SJCRH30 (cell line): ENCODE measurements at regions not wholly inside any gene's neighbourhood (a gene's known extent, or its start where the extent isn't known, plus 50 kb on each side); places are given as distances from the start of the nearest gene placed in this dataset.

Experiments
- DNase-seq, 2 experiments: peaks; one replicate each; pipeline ENCODE4 v3.0.0-alpha.2; 2015 to 2020
- H3K27ac ChIP-seq: fragments of 250-450 bp; sonication (Bioruptor Pico); 2 replicates; pipeline ENCODE4 v1.5.1; 2020; ENCODE audit warnings: mild to moderate bottlenecking, moderate library complexity
- H3K27me3 ChIP-seq: fragments of 250-450 bp; sonication (Bioruptor Pico); 2 replicates; pipeline ENCODE4 v1.5.1; 2020; ENCODE audit warnings: mild to moderate bottlenecking, moderate library complexity
- H3K36me3 ChIP-seq: fragments of 250-450 bp; sonication (Bioruptor Pico); 2 replicates; pipeline ENCODE4 v1.5.1; 2020; ENCODE audit warnings: mild to moderate bottlenecking, moderate library complexity
- H3K4me1 ChIP-seq: fragments of 250-450 bp; sonication (Bioruptor Pico); 2 replicates; pipeline ENCODE4 v1.5.1; 2020; ENCODE audit warnings: mild to moderate bottlenecking, moderate library complexity
- H3K4me3 ChIP-seq: fragments of 250-450 bp; sonication (Bioruptor Pico); 2 replicates; pipeline ENCODE4 v1.5.1; 2020; ENCODE audit warnings: mild to moderate bottlenecking, moderate library complexity
- H3K9me3 ChIP-seq: fragments of 250-450 bp; sonication (Bioruptor Pico); replicated peaks from 2 replicates; pipeline ENCODE4 v1.5.1; 2020; ENCODE audit warnings: mild to moderate bottlenecking, moderate library complexity

DNA sequence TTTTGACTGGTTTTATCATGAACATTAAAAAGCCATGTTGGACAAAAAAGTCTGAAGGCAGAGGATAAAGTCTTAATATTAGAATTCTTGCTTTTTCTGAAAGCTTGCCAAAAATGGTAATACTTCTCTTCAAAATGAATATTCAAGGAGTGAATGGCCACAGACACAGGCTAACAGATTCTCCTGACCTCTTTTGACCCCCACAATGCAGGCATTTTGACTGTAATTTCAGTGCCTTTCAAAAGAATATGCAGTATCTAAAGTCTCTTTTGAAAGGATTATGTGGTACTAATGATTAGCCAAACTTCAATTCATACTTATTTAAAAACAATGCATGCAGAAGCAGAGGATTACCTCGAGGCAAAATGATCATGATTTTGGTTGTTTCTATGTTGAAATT lies 557.8 kb upstream of the GCFC2 start:
- no peak overlapping the region for H3K4me3 ChIP-seq

DNA sequence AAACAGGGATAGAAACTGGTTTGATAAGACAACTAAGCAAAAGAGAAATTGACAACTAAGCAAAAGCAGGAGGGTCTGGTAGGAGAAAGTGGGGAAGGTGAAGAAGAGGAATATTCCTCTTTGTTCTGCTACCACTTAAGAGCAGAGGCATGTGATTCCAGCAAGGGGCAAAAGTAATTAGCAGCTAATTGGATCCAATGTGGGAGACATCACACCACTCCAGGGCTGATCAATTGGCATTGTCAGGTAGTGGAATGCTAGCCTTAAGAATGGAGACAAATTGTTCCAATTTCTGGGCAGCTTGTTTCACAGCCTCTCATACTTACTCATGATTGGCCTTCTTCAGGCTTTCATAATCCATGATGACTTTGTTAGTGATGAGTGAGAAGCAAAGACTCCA lies 547.1 kb upstream of the GCFC2 start:
- Histone ChIP-seq H3K36me3 (no peaks in the 10 kb centered on the region), H3K9me3 (no peaks in the 10 kb centered on the region), H3K4me3 (no peak overlapping the region), H3K4me1 (no peaks in the 10 kb centered on the region; the same call in 1 of the 2 replicates), H3K27me3 (no peaks in the 10 kb centered on the region), H3K27ac (no peak overlapping the region)
- DNase-seq, result no peak

More for the DNA sequence above, 557.8 kb upstream of the GCFC2 start:
- H3K27me3 ChIP-seq, result no peaks in the 10 kb centered on the region
- no peaks in the 10 kb centered on the region for H3K36me3 ChIP-seq
- no peaks in the 10 kb centered on the region for H3K9me3 ChIP-seq
- H3K27ac ChIP-seq, result no peak overlapping the region
- DNase-seq, result no peak
- H3K4me1 ChIP-seq, result no peaks in the 10 kb centered on the region

DNA sequence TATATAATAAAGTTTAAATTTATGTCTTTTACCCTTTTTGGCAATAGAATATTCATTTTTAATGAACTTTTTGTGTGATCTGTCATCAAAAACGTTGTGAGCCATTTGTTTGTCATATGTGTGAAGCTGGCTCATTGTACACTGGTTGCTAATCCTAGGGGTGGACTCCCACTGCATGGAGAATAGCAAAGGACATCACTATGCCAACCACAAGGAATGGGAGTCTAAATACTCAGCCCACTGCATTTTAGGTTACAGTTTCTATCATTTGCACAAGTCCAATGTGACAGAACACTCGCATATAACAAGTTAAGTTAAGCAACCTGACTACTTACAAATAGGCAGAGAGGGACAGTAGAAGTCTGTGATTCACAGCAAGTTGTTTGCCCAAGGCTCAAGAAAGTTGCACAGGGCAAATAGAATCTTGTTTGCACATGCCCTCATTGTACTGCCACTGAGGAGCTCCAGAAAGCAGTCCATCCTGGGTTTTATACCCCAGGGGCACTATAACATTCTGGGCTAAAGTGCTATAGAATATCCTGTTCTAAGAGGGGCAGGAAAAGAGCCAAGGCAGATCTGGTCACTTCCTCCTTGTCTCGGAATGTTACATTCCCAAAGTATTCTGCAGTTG lies 545.9 kb upstream of the GCFC2 start:
- Histone ChIP-seq H3K4me3 (no peak overlapping the region), H3K9me3 (no peaks in the 10 kb centered on the region), H3K4me1 (no peaks in the 10 kb centered on the region; the same call in 1 of the 2 replicates), H3K27me3 (no peaks in the 10 kb centered on the region), H3K27ac (no peak overlapping the region), H3K36me3 (no peaks in the 10 kb centered on the region)
- DNase-seq, result no peak

DNA sequence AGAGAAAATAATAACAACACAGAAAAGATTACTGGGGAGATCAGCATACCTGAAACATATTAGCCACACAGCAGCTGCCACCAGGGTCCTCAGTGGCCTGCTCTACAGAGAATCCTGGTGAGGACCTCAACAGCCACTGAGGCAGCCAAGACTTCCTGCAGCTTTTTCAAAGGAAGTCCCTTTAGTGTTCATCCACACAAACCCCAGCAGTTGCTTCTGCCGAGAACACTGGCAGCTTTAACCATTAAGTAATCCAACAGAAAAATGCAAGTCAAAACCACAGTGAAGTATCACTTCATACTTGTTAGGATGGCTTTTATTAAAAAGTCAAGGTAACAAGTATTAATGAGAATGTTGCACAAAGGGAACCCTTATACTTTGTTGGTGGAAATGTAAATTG lies 542.0 kb upstream of the GCFC2 start:
- no peak overlapping the region for H3K27ac ChIP-seq

DNA sequence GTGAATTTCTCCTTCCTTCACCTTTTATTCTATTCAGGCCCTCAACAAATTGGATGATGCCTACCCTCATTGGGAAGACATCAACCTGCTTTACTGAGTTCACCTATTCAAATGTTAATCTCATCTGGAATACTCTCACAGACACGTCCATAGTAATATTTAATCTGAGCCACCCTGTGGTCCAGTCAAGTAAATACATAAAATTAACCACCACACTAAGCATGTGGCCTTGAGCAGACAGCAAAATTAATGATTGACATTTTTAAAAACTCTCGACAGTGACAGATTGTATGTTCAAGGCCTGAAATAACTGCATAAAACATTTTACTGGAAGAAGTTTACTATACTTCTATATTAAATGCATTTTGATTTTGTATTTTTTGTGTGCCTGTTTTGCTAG lies 540.6 kb upstream of the GCFC2 start:
- H3K27me3 ChIP-seq, result no peaks in the 10 kb centered on the region
- no peaks in the 10 kb centered on the region for H3K9me3 ChIP-seq
- no peak overlapping the region for H3K4me3 ChIP-seq
- H3K36me3 ChIP-seq, result no peaks in the 10 kb centered on the region
- peaks cover 8% of the 10 kb centered on the region for H3K4me1 ChIP-seq
- no peak for DNase-seq
- no peak overlapping the region for H3K27ac ChIP-seq

More for the DNA sequence above, 542.0 kb upstream of the GCFC2 start:
- no peak for DNase-seq
- H3K36me3 ChIP-seq, result no peaks in the 10 kb centered on the region
- no peak overlapping the region for H3K4me3 ChIP-seq
- no peaks in the 10 kb centered on the region for H3K9me3 ChIP-seq
- no peaks in the 10 kb centered on the region for H3K27me3 ChIP-seq
- H3K4me1 ChIP-seq, result no peaks in the 10 kb centered on the region; the same call in 1 of the 2 replicates

DNA sequence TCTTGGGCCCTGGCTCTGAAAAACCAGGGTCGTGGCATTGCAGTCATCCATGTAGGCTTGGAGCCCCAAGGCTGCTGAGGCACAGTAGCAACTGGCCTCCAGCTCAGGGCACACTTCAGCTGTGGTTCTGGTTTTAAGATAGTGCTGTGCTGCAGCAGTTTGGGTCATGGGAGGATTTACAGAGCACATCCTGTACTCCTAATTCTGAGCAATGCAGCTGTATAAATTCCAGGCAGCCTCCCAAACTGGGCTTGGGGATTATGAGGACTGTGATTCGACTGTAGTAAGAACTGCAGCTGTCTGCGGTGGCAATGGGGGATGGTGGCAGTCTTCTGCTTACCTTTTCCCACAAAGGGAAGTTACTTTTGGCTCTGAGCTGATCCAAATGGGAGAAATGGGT lies 536.3 kb upstream of the GCFC2 start:
- Histone ChIP-seq H3K27ac (peak overlapping the region; percentile 51), H3K9me3 (no peaks in the 10 kb centered on the region), H3K36me3 (no peaks in the 10 kb centered on the region), H3K27me3 (no peaks in the 10 kb centered on the region), H3K4me3 (no peak overlapping the region), H3K4me1 (peaks cover 8% of the 10 kb centered on the region)
- peak; percentile 81 to 88 for DNase-seq

DNA sequence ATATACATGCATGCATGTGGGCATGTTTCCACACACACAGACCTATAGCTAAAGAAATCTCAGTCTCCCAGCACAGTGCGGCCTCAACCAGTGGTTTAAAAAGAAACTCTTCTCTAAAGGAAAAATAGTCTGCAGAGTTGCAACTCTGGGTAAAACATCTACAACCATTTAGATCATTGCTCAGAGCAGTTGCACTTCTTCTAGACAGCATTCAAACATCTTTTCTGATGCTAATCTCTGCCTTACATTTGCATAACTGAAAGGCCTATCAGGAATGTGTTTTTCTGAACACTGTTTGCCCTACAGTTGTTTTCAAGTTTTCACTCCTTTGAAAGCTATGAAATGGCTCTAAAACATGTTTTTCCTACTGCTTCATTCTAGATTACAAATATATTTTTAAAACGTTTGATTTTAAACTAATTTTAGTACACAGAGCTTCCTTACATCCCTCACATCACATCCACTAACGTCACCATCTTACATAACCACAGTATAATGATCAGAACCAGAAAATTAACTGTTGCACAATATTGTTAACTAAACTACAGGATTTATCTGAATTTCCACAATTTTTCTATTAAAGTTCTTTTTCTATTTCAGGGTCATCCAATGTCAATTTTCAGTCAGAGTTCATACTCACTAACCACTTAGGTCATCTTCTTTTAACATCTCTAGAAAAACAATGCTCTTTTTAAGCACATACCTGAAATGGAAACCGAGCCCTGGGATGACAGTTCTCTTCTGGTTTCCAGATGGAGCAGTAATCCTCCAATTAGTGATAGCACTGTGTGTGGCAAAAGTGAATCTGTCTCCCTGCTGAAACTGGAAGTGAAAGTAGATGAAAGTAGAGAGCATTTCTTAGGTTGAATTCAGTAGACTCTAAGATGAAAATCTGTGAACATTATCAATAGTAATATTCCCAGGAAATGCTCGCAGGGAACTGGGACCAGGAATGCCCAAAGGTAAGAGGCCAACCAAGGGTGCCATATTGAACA lies 501.6 kb upstream of the GCFC2 start:
- peak in 1 of 2 experiments; percentile 7 for DNase-seq
- no peaks in the 10 kb centered on the region for H3K36me3 ChIP-seq
- H3K9me3 ChIP-seq, result no peaks in the 10 kb centered on the region
- H3K27ac ChIP-seq, result no peak overlapping the region
- H3K27me3 ChIP-seq, result no peaks in the 10 kb centered on the region
- no peak overlapping the region for H3K4me3 ChIP-seq
- H3K4me1 ChIP-seq, result no peaks in the 10 kb centered on the region

DNA sequence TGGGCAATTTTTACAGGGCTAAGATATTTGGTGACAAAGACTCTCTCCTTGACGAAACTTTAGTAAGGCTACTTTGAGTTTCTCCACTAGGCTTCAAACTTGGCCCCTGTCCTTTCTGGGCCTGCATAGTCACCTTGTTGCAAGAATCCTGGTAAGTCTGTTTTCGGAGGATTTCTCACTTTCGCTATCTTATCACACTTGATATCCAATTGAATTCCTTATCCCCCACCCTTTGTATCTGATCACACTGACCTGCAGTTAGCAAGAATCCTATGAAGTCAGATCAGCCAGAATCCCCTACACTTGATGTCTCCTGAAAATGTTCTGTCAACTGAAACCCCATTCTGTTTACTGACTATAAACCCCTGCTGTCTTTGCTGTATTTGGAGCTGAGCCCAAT lies 499.8 kb upstream of the GCFC2 start:
- H3K4me1 ChIP-seq, result no peaks in the 10 kb centered on the region
- H3K27ac ChIP-seq, result no peak overlapping the region
- no peaks in the 10 kb centered on the region for H3K36me3 ChIP-seq
- no peaks in the 10 kb centered on the region for H3K9me3 ChIP-seq
- H3K27me3 ChIP-seq, result no peaks in the 10 kb centered on the region
- H3K4me3 ChIP-seq, result no peak overlapping the region
- no peak for DNase-seq

DNA sequence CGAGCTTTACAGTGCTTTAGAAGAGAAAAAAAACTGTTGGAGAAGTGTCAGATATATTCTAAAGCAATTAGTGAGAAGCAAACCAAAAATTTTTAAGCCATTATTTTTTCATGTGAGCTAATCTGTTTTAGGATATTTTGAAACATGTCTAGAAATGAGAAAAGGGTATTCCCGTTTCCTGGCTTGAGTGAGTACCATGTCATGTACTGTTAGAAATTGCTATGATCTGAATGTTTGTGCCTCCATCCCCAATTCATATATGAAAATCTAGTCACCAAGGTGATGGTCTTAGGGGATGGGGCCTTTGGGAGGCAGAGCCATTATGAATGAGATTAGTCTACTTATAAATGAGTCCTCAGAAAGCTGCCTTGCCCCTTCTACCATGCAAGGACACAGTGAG lies 493.3 kb upstream of the GCFC2 start:
- Histone ChIP-seq H3K9me3 (no peaks in the 10 kb centered on the region), H3K36me3 (no peaks in the 10 kb centered on the region), H3K4me1 (no peaks in the 10 kb centered on the region), H3K27ac (no peak overlapping the region), H3K4me3 (no peak overlapping the region), H3K27me3 (no peaks in the 10 kb centered on the region)
- DNase-seq, result no peak

DNA sequence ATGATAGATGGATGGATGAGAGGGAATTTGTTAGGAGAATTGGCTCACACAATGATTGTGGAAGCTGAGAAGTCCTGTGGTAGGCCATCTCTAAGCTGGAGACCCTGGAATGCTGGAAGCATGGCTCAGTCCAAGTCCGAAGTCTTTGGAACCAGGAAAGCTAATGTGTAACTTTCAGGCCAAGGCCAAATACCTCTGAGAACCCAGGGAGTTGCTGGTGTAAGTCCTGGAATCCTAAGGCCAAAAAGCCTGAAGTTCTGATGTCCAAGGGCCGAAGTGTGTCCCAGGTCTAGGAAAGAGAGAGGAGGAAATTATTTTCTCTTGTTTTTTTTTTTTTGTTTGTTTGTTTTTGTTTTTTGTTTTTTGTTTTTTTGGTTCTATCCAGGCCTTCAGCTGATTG lies 492.2 kb upstream of the GCFC2 start:
- H3K27ac ChIP-seq, result no peak overlapping the region
- DNase-seq, result no peak

DNA sequence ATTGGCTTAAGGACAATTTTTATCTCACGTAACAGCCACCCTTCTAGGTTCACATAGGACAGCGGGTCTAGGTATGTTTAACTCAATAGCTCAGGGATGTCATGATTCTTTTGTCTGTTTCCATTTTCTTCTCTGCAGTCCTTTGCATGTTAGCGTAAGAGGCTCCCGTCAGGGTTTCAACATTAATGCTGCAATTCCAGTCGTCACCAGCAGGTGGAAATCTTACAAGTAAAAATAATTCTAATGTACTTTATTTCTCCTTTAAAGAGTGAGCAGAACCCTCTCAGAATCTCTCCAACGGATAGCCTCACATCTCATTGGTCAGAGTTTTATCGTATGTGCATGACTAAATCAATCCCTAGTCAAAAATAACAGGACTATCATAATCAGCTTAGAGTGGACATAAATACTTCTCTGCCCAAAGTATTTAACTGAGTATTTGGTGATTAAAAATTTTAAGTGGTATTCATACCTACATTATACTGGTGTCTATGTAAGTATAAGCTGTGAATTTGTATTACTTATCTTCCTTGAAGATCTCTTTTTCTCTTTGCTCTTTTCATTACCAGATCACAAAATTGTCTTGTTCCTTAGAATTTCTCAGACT lies 487.2 kb upstream of the GCFC2 start:
- Histone ChIP-seq H3K4me3 (no peak overlapping the region), H3K4me1 (no peaks in the 10 kb centered on the region), H3K27me3 (no peaks in the 10 kb centered on the region), H3K36me3 (no peaks in the 10 kb centered on the region), H3K27ac (no peak overlapping the region), H3K9me3 (no peaks in the 10 kb centered on the region)
- peak; percentile 59 to 84 for DNase-seq

More for the DNA sequence above, 492.2 kb upstream of the GCFC2 start:
- Histone ChIP-seq H3K4me1 (no peaks in the 10 kb centered on the region), H3K27me3 (no peaks in the 10 kb centered on the region), H3K4me3 (no peak overlapping the region), H3K36me3 (no peaks in the 10 kb centered on the region), H3K9me3 (no peaks in the 10 kb centered on the region)

DNA sequence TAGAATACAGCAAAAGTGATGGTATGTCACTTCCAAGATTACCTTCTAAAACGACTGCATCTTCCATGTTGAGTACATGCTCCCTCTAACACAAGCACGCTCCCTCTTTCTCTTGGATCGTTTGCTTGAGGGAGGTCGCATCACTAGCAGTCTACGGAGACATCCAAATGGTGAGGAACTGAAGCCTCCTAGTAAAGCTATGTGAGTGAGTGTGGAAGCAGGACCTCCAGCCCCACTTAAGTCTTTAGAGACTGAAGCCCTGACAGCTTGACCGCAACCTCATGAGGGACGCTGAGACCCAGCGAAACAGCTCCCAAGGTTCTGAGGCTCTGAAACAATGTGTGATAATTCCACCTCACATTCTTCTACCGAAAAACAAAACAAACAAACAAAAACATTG lies 486.7 kb upstream of the GCFC2 start:
- no peaks in the 10 kb centered on the region for H3K36me3 ChIP-seq
- DNase-seq, result peak in 1 of 2 experiments; percentile 5
- H3K27me3 ChIP-seq, result no peaks in the 10 kb centered on the region
- no peak overlapping the region for H3K4me3 ChIP-seq
- H3K9me3 ChIP-seq, result no peaks in the 10 kb centered on the region
- no peaks in the 10 kb centered on the region for H3K4me1 ChIP-seq
- no peak overlapping the region for H3K27ac ChIP-seq

DNA sequence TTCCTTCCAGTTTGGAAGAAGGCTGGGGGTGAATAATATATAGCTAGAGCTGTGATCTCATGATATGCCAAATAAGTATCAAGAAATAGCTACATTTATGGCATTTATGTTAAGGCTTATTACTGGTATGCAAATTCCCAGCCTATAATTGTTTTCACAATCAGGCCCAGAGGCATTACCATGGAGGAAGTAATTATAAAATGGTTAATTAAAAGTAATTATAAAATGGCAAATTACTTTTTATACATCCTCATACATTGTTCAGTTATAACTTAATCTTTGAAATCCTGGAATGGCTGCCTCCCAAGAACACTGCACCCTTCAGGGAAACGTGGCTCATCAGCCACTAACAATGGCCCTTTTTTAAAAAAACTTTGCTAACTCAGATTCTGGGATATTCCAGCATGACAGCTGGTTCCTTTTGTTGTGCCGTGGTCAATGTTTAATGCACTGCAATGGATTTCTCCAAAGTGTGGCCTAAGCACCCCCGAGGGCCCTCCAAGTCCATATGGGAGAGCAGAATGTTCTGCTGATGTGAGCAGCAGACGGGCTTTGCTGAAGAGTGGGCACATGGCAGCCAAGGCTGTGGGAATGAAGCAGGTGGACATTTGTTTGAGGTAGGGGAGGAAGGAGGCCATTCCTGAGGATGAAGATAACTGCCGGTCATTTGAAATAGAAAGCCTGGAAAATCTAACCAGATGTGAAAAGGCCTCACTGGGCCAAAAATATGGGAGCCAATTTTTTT lies 483.5 kb upstream of the GCFC2 start:
- H3K4me1 ChIP-seq, result no peaks in the 10 kb centered on the region
- no peaks in the 10 kb centered on the region for H3K36me3 ChIP-seq
- H3K27ac ChIP-seq, result no peak overlapping the region
- peak; percentile 2 to 16 for DNase-seq
- no peaks in the 10 kb centered on the region for H3K9me3 ChIP-seq
- H3K4me3 ChIP-seq, result no peak overlapping the region
- no peaks in the 10 kb centered on the region for H3K27me3 ChIP-seq

DNA sequence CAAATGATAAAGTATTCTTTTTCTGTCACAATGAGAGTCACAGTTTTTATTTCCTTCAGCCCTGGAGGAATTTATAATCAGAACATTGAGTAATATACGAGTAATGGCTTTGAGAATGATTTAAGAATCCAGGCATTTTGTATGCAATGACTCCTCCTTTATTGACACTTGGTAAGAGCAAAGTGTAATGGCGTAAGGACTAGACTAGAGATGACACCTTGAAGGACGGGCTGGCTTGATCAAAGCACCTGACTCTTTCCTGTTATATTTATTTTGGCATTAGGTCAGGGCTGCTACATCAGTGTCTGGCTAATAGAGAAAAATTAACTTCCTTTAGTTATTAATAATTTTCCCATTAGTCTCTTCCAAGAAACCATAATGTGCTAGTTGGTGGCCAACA lies 482.4 kb upstream of the GCFC2 start:
- Histone ChIP-seq H3K4me3 (no peak overlapping the region), H3K27ac (no peak overlapping the region)

More for the DNA sequence above, 482.4 kb upstream of the GCFC2 start:
- Histone ChIP-seq H3K4me1 (no peaks in the 10 kb centered on the region), H3K9me3 (no peaks in the 10 kb centered on the region), H3K36me3 (no peaks in the 10 kb centered on the region), H3K27me3 (no peaks in the 10 kb centered on the region)
- no peak for DNase-seq
